GM23338 (cell line): ENCODE measurements at regions not wholly inside any gene's neighbourhood (a gene's known extent, or its start where the extent isn't known, plus 50 kb on each side); places are given as distances from the start of the nearest gene placed in this dataset.

Experiments used
- ATAC-seq: fragments of 200-7000 bp; cut with Tn5 transposase; 3 replicates; pipeline ENCODE4 v1.9.1; 2020
- DNase-seq: peaks from one replicate; pipeline ENCODE4 v3.0.0-alpha.2; 2015; ENCODE audit warnings: low spot score
- H2AFZ ChIP-seq: fragments of 200-600 bp; sonication (generic); 2 replicates; pipeline ENCODE4 v1.8.0; 2016; ENCODE audit warnings: antibody characterized with exemption, mild to moderate bottlenecking, moderate library complexity
- H3F3A ChIP-seq: fragments of 200-600 bp; sonication (generic); replicated peaks from 2 replicates; pipeline ENCODE4 v1.8.0; 2017; ENCODE audit warnings: antibody characterized with exemption, mixed run types, low read depth
- H3K27ac ChIP-seq: fragments of 200-600 bp; sonication (generic); 2 replicates; pipeline ENCODE4 v1.6.1; 2016; ENCODE audit warnings: low read depth
- H3K27me3 ChIP-seq: fragments of 200-600 bp; sonication (generic); 2 replicates; pipeline ENCODE4 v1.8.0; 2016; ENCODE audit warnings: mild to moderate bottlenecking, mixed run types, moderate library complexity; ENCODE audit not compliant: insufficient read depth
- H3K36me3 ChIP-seq: fragments of 200-600 bp; sonication (generic); 2 replicates; pipeline ENCODE4 v1.8.0; 2016; ENCODE audit warnings: mild to moderate bottlenecking; ENCODE audit not compliant: insufficient read depth
- H3K4me1 ChIP-seq: fragments of 200-600 bp; sonication (generic); 2 replicates; pipeline ENCODE4 v1.8.0; 2016; ENCODE audit warnings: mild to moderate bottlenecking, moderate library complexity; ENCODE audit not compliant: insufficient read depth
- H3K4me2 ChIP-seq: fragments of 200-600 bp; sonication (generic); 2 replicates; pipeline ENCODE4 v1.7.1; 2017; ENCODE audit warnings: mixed run types
- H3K4me3 ChIP-seq: fragments of 200-600 bp; sonication (generic); 2 replicates; pipeline ENCODE4 v1.6.1; 2016; ENCODE audit warnings: mixed run types
- H3K79me2 ChIP-seq: fragments of 200-600 bp; sonication (generic); replicated peaks from 2 replicates; pipeline ENCODE4 v1.8.0; 2017; ENCODE audit warnings: mild to moderate bottlenecking; ENCODE audit not compliant: insufficient read depth
- H3K9me2 ChIP-seq: fragments of 200-600 bp; sonication (generic); 2 replicates; pipeline ENCODE4 v1.8.0; 2017; ENCODE audit not compliant: insufficient read depth
- H4K20me1 ChIP-seq: fragments of 200-600 bp; sonication (generic); replicated peaks from 2 replicates; pipeline ENCODE4 v1.8.0; 2017; ENCODE audit warnings: mild to moderate bottlenecking; ENCODE audit not compliant: insufficient read depth
- H3K27ac Mint-ChIP-seq: 2 replicates; pipeline ENCODE4 v1.8.0; 2020; ENCODE audit warnings: inconsistent platforms, mild to moderate bottlenecking, moderate library complexity, mixed read lengths
- H3K27me3 Mint-ChIP-seq: 3 replicates; pipeline ENCODE4 v1.8.0; 2022; ENCODE audit warnings: low read depth, mild to moderate bottlenecking, moderate library complexity, mixed read lengths, inconsistent platforms; ENCODE audit not compliant: insufficient read depth, poor library complexity
- H3K36me3 Mint-ChIP-seq: 3 replicates; pipeline ENCODE4 v1.8.0; 2021; ENCODE audit warnings: low read depth, mild to moderate bottlenecking, inconsistent platforms, moderate library complexity, mixed read lengths
- H3K4me1 Mint-ChIP-seq: 3 replicates; pipeline ENCODE4 v1.8.0; 2020; ENCODE audit warnings: mild to moderate bottlenecking, inconsistent platforms, mixed read lengths
- H3K4me3 Mint-ChIP-seq: 3 replicates; pipeline ENCODE4 v1.8.0; 2021; ENCODE audit warnings: moderate library complexity, mild to moderate bottlenecking, inconsistent platforms, mixed read lengths
- H3K9me3 Mint-ChIP-seq: 3 replicates; pipeline ENCODE4 v1.8.0; 2020; ENCODE audit warnings: moderate library complexity, mild to moderate bottlenecking, inconsistent platforms, mixed read lengths
- CREB1 ChIP-seq: fragments of 250-450 bp; sonication (Bioruptor Pico); IDR thresholded peaks from 2 replicates; pipeline ENCODE4 v1.5.0; 2020; ENCODE audit warnings: low read depth, mild to moderate bottlenecking, moderate library complexity
- EZH2phosphoT487 ChIP-seq: fragments of 200-600 bp; sonication (generic); IDR thresholded peaks from one replicate; pipeline ENCODE4 v1.8.1; 2018; ENCODE audit warnings: antibody characterized with exemption; ENCODE audit not compliant: unreplicated experiment
- JUNB ChIP-seq: IDR thresholded peaks from one replicate; pipeline ENCODE4 v1.6.1; 2016; ENCODE audit warnings: antibody characterized with exemption; ENCODE audit not compliant: unreplicated experiment
- NANOG ChIP-seq: IDR thresholded peaks from 2 replicates; pipeline ENCODE4 v1.6.1; 2016; ENCODE audit warnings: antibody characterized with exemption, borderline replicate concordance
- POLR2AphosphoS5 ChIP-seq: IDR thresholded peaks from 2 replicates; pipeline ENCODE4 v1.6.1; 2016; ENCODE audit warnings: antibody characterized with exemption, low read depth
- STAT1 ChIP-seq: IDR thresholded peaks from one replicate; pipeline ENCODE4 v1.6.1; 2016; ENCODE audit warnings: antibody characterized with exemption; ENCODE audit not compliant: unreplicated experiment
- ZNF331 ChIP-seq: fragments of 250-450 bp; sonication (Bioruptor Pico); IDR thresholded peaks from 2 replicates; pipeline ENCODE4 v1.5.0; 2020; ENCODE audit warnings: low read depth, mild to moderate bottlenecking, moderate library complexity
- TF ChIP-seq, protein P1 (sequence below): IDR thresholded peaks from one replicate; pipeline ENCODE4 v1.6.1; 2018; ENCODE audit warnings: antibody characterized with exemption; ENCODE audit not compliant: unreplicated experiment
- TF ChIP-seq, protein P2 (sequence below), 2 experiments: fragments of 200-600 bp in 1 of 2; sonication (generic) in 1 of 2; conservative IDR thresholded peaks; 2 replicates each; pipeline versions ENCODE4 v1.5.1 to v1.6.1; 2016 to 2017; ENCODE audit warnings: antibody characterized with exemption in 2 of 2, low read depth in 2 of 2, mild to moderate bottlenecking in 2 of 2, moderate library complexity in 1 of 2

DNA sequence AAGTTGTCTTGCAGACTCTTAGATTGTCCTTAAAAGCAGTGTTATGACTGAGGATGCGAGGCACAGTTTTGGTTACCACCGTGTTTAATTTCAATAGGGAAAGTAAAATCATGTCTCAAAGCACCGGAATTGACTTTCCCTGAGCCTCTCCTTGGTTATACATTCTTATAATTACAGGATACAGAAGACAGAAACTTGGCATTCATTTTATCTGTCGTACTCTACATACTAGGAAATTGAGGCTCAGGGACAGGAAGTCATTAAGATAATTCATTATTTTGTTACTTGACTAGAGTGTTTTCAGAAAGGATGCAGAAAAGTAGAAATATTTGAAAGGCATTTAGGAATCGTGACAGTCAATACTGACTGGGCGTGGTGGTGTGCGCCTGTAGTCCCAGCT, 54.0 kb upstream of the SPATA31D4 start:
- ATAC-seq = no peak
- H3K27me3 Mint-ChIP-seq = no peaks in the 10 kb centered on the region
- H3K9me2 ChIP-seq = no peaks in the 10 kb centered on the region
- H3K4me1 Mint-ChIP-seq = peaks cover 5% of the 10 kb centered on the region
- H3K4me1 ChIP-seq = no peaks in the 10 kb centered on the region
- H3K79me2 ChIP-seq = no peaks in the 10 kb centered on the region
- H3K4me3 Mint-ChIP-seq = no peak overlapping the region
- no peaks in the 10 kb centered on the region for H3K36me3 Mint-ChIP-seq
- H2AFZ ChIP-seq = no peak overlapping the region
- H4K20me1 ChIP-seq = no peaks in the 10 kb centered on the region
- H3K27me3 ChIP-seq = no peaks in the 10 kb centered on the region
- H3K27ac ChIP-seq = no peak overlapping the region
- H3K9me3 Mint-ChIP-seq = no peaks in the 10 kb centered on the region; the same call in 2 of the 3 replicates
- H3K36me3 ChIP-seq = no peaks in the 10 kb centered on the region
- H3K4me2 ChIP-seq = no peak overlapping the region
- H3F3A ChIP-seq = no peaks in the 10 kb centered on the region
- no peak for DNase-seq
- no peak overlapping the region for H3K27ac Mint-ChIP-seq
- H3K4me3 ChIP-seq = no peak overlapping the region
- TF ChIP-seq, protein P1, sequence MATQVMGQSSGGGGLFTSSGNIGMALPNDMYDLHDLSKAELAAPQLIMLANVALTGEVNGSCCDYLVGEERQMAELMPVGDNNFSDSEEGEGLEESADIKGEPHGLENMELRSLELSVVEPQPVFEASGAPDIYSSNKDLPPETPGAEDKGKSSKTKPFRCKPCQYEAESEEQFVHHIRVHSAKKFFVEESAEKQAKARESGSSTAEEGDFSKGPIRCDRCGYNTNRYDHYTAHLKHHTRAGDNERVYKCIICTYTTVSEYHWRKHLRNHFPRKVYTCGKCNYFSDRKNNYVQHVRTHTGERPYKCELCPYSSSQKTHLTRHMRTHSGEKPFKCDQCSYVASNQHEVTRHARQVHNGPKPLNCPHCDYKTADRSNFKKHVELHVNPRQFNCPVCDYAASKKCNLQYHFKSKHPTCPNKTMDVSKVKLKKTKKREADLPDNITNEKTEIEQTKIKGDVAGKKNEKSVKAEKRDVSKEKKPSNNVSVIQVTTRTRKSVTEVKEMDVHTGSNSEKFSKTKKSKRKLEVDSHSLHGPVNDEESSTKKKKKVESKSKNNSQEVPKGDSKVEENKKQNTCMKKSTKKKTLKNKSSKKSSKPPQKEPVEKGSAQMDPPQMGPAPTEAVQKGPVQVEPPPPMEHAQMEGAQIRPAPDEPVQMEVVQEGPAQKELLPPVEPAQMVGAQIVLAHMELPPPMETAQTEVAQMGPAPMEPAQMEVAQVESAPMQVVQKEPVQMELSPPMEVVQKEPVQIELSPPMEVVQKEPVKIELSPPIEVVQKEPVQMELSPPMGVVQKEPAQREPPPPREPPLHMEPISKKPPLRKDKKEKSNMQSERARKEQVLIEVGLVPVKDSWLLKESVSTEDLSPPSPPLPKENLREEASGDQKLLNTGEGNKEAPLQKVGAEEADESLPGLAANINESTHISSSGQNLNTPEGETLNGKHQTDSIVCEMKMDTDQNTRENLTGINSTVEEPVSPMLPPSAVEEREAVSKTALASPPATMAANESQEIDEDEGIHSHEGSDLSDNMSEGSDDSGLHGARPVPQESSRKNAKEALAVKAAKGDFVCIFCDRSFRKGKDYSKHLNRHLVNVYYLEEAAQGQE = no peak
- TF ChIP-seq JUNB = no peak
- TF ChIP-seq NANOG = no peak
- TF ChIP-seq ZNF331 = no peak
- TF ChIP-seq POLR2AphosphoS5 = no peak

DNA sequence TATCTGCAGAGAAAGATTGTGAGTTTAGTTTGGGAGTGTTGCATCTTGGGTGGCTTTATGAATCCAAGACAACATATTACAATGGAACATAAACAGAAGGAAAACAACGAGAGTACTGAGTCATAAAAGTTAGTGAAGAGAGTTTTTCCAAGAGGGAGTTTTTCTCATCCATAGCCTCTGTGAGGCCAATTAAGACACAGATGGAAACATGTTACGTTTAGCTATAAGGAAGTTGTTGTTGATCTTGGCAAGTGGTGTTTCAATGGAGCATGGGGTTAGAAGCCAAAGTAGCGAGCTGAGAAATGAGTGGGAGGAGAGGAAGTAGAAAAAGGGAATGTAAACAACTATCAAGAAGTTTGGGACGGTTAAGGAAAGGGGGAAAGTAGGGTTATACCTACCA, 53.3 kb upstream of the SPATA31D4 start:
- no peak for ATAC-seq

More for the DNA sequence above, 53.3 kb upstream of the SPATA31D4 start:
- Histone ChIP-seq H3K27ac (no peak overlapping the region), H3K4me1 (no peaks in the 10 kb centered on the region), H3K4me2 (no peak overlapping the region), H3K79me2 (no peaks in the 10 kb centered on the region), H3K27me3 (no peaks in the 10 kb centered on the region), H3K36me3 (no peaks in the 10 kb centered on the region), H3F3A (no peaks in the 10 kb centered on the region), H3K4me3 (no peak overlapping the region), H2AFZ (no peak overlapping the region), H3K9me2 (no peaks in the 10 kb centered on the region), H4K20me1 (no peaks in the 10 kb centered on the region)
- DNase-seq = no peak
- Mint-ChIP-seq H3K36me3 (no peaks in the 10 kb centered on the region), H3K27me3 (no peaks in the 10 kb centered on the region), H3K4me3 (no peak overlapping the region), H3K27ac (no peak overlapping the region), H3K4me1 (peaks cover 5% of the 10 kb centered on the region), H3K9me3 (no peaks in the 10 kb centered on the region; the same call in 2 of the 3 replicates)
- no peak for TF ChIP-seq EZH2phosphoT487
- TF ChIP-seq, protein P1 = no peak
- no peak for TF ChIP-seq STAT1
- no peak for TF ChIP-seq CREB1 (CRISPR knock-in tag)
- TF ChIP-seq, protein P2, sequence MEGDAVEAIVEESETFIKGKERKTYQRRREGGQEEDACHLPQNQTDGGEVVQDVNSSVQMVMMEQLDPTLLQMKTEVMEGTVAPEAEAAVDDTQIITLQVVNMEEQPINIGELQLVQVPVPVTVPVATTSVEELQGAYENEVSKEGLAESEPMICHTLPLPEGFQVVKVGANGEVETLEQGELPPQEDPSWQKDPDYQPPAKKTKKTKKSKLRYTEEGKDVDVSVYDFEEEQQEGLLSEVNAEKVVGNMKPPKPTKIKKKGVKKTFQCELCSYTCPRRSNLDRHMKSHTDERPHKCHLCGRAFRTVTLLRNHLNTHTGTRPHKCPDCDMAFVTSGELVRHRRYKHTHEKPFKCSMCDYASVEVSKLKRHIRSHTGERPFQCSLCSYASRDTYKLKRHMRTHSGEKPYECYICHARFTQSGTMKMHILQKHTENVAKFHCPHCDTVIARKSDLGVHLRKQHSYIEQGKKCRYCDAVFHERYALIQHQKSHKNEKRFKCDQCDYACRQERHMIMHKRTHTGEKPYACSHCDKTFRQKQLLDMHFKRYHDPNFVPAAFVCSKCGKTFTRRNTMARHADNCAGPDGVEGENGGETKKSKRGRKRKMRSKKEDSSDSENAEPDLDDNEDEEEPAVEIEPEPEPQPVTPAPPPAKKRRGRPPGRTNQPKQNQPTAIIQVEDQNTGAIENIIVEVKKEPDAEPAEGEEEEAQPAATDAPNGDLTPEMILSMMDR (conservative IDR thresholded peaks at IDR 0.05; ENCODE audit: low read depth in 2 of 2) = no peak
